Adrenal gland (tissue), 9 donors: ENCODE measurements at regions not wholly inside any gene's neighbourhood (a gene's known extent, or its start where the extent isn't known, plus 50 kb on each side); places are given as distances from the start of the nearest gene placed in this dataset.

ENCODE experiments used
- DNase-seq, 7 donors: peaks; one replicate each; pipeline ENCODE4 v3.0.0-alpha.2; 2019 to 2020
- H3K27ac ChIP-seq, 5 donors: fragments of 200-600 bp; sonication (generic) in 4 of 5; 1 replicate in 3 of 5; 2 replicates in 2 of 5; pipeline versions ENCODE4 v1.5.1 to v1.8.0; 2016 to 2020; ENCODE audit warnings: mild to moderate bottlenecking in 1 of 5
- H3K27me3 ChIP-seq: fragments of 200-600 bp; 2 replicates; pipeline ENCODE4 v1.8.0; 2021
- H3K36me3 ChIP-seq, 2 donors: fragments of 200-600 bp; replicated peaks in 1 of 2; 1 replicate in 1 of 2; 2 replicates in 1 of 2; pipeline versions ENCODE4 v1.5.1 to v1.8.0; 2018 to 2022
- H3K4me1 ChIP-seq, 2 donors: fragments of 200-600 bp; replicated peaks in 1 of 2; 1 replicate in 1 of 2; 2 replicates in 1 of 2; pipeline versions ENCODE4 v1.5.1 to v1.8.0; 2018 to 2021
- H3K4me3 ChIP-seq, 4 donors: fragments of 200-600 bp; sonication (generic) in 3 of 4; one replicate each; pipeline ENCODE4 v1.5.1; 2016 to 2018
- H3K9me3 ChIP-seq, 3 donors: fragments of 200-600 bp; sonication (generic) in 1 of 3; replicated peaks in 1 of 3; 1 replicate in 2 of 3; 2 replicates in 1 of 3; pipeline versions ENCODE4 v1.5.1 to v1.8.0; 2016 to 2021
- CTCF ChIP-seq, 6 experiments: fragments of 450-650 bp in 4 of 6; fragments of 200-600 bp in 2 of 6; sonication (generic) in 1 of 6; IDR thresholded peaks; 1 replicate in 5 of 6; 2 replicates in 1 of 6; pipeline versions ENCODE4 v1.5.1 to v1.8.0; 2016 to 2021; ENCODE audit warnings: antibody characterized with exemption in 6 of 6, mild to moderate bottlenecking in 2 of 6, moderate library complexity in 1 of 6
- POLR2A ChIP-seq, 2 donors: fragments of 450-650 bp; IDR thresholded peaks; one replicate each; pipeline ENCODE4 v1.6.1; 2017; ENCODE audit warnings: antibody characterized with exemption in 2 of 2, mild to moderate bottlenecking in 2 of 2, moderate library complexity in 1 of 2
- WGBS, 4 donors: extraction: QIAGEN DNeasy Blood & Tissue Kit in 2 of 4; methylation state at CpG; one replicate each; pipeline versions ENCODE4 v1.1.5 to v1.1.7; 2013 to 2017; 5-methylcytosine and 5-hydroxymethylcytosine counted together
- intact Hi-C, 2 donors: fragments of 100-400 bp; cut with DNase I; formaldehyde crosslinking; loops; one replicate each; pipeline versions ENCODE4 v1.14.1 to v1.15.0; 2022 to 2023
- donor health status: healthy with polysubstance abuse.
- donor health status: Bipolar disorder and iron deficiency.
- donor health status: DM: yes; HTN: yes; CAD: no.
- donor health status: DM: no; HTN: no; CAD: no.
- donor health status: DM: no; HTN: no; CAD: no.

DNA sequence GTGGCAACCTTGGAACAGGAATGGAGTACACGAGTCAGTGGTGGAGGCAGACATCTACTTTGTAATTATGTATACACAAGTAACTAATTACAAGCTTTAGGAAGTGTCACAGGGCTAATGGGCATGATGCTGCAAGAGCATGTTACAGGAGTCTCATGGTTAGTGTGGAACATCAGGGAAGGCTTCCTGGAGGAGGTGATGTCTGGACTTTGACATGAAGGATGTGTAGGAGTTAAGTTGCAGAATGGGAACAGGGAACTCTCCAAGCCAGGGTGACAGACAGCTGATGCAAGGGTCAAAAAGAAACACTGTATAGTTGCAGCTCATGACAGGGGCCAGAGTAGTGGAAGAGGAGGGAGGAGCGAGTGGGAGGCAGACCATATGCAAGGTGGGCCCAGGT, 483.8 kb upstream of the EEF2KMT start:
- H3K27me3 ChIP-seq, result no peaks in the 10 kb centered on the region
- H3K27ac ChIP-seq, result no peak overlapping the region
- no peak for TF ChIP-seq POLR2A (IDR thresholded peaks at IDR 0.05)
- DNase-seq, result no peak
- H3K9me3 ChIP-seq, result no peaks in the 10 kb centered on the region
- intact Hi-C loops, result no loop called here
- H3K4me1 ChIP-seq, result no peaks in the 10 kb centered on the region
- no peak overlapping the region for H3K4me3 ChIP-seq
- H3K36me3 ChIP-seq, result no peaks in the 10 kb centered on the region
- 60 to 75% (median 65%) methylated on average over 2 of the region's 2 CpGs for WGBS, 4 donors

GRCh38 chr16:5580772-5581171, 483.2 kb upstream of the EEF2KMT start:
- no peaks in the 10 kb centered on the region for H3K36me3 ChIP-seq
- no peaks in the 10 kb centered on the region for H3K27me3 ChIP-seq
- no peaks in the 10 kb centered on the region for H3K9me3 ChIP-seq
- 67 to 82% (median 70%) methylated on average over 6 of the region's 6 CpGs for WGBS, 4 donors
- TF ChIP-seq CTCF (IDR thresholded peaks at IDR 0.05) (no peak), POLR2A (IDR thresholded peaks at IDR 0.05) (no peak)
- no peak overlapping the region for H3K27ac ChIP-seq
- DNase-seq, result no peak
- intact Hi-C loops, result no loop called here
- H3K4me3 ChIP-seq, result no peak overlapping the region
- no peaks in the 10 kb centered on the region for H3K4me1 ChIP-seq

- Histone ChIP-seq H3K27me3 (no peaks in the 10 kb centered on the region), H3K4me3 (no peak overlapping the region), H3K9me3 (no peaks in the 10 kb centered on the region), H3K4me1 (no peaks in the 10 kb centered on the region), H3K36me3 (no peaks in the 10 kb centered on the region), H3K27ac (no peak overlapping the region)
- intact Hi-C loops, result no loop called here
- TF ChIP-seq POLR2A (IDR thresholded peaks at IDR 0.05), result no peak
- 53 to 69% (median 58%) methylated on average over 3 to 8 of the region's 8 CpGs for WGBS, 4 donors
- DNase-seq, result no peak
Measured at GRCh38 chr16:5580296-5580695, 482.7 kb upstream of the EEF2KMT start.

- no peaks in the 10 kb centered on the region for H3K9me3 ChIP-seq
- intact Hi-C loops, result no loop called here
- H3K4me3 ChIP-seq, result no peak overlapping the region
- H3K4me1 ChIP-seq, result no peaks in the 10 kb centered on the region
- no peak for TF ChIP-seq CTCF (IDR thresholded peaks at IDR 0.05)
- no peaks in the 10 kb centered on the region for H3K36me3 ChIP-seq
- no peaks in the 10 kb centered on the region for H3K27me3 ChIP-seq
- DNase-seq, result no peak
- no peak overlapping the region for H3K27ac ChIP-seq
- WGBS, 4 donors, result 73 to 88% (median 76%) methylated on average over 6 to 7 of the region's 7 CpGs
Measured at GRCh38 chr16:5578980-5579379, 481.4 kb upstream of the EEF2KMT start.

GRCh38 chr16:5577463-5577862, 479.9 kb upstream of the EEF2KMT start:
- Histone ChIP-seq H3K4me1 (no peaks in the 10 kb centered on the region), H3K27ac (no peak overlapping the region), H3K27me3 (no peaks in the 10 kb centered on the region), H3K4me3 (no peak overlapping the region), H3K9me3 (no peaks in the 10 kb centered on the region), H3K36me3 (no peaks in the 10 kb centered on the region)
- DNase-seq, result no peak
- TF ChIP-seq POLR2A (IDR thresholded peaks at IDR 0.05), result no peak
- TF ChIP-seq CTCF (IDR thresholded peaks at IDR 0.05), result no peak
- 53 to 67% (median 63%) methylated on average over 5 of the region's 5 CpGs for WGBS, 4 donors
- intact Hi-C loops, result no loop called here
